Muscle of back (tissue), 3 donors: ENCODE measurements at regions not wholly inside any gene's neighbourhood (a gene's known extent, or its start where the extent isn't known, plus 50 kb on each side); places are given as distances from the start of the nearest gene placed in this dataset.
"Not testable (repeated sequence)": the region's sequence is repeated elsewhere in the genome, so short reads cannot be mapped to it uniquely, and the experiment has no call there.

Source experiments
- DNase-seq, 3 donors: peaks; one replicate each; pipeline versions ENCODE4 v3.0.0 to v3.0.0-alpha.2; 2013

GRCh38 chr5:87105577-87105976 lies 162.1 kb upstream of the RASA1 start:
- DNase-seq = no peak

- no peak for DNase-seq
Observed at GRCh38 chr5:87109746-87110145, 157.9 kb upstream of the RASA1 start.

GRCh38 chr5:87110721-87111120 lies 157.0 kb upstream of the RASA1 start:
- no peak for DNase-seq

- DNase-seq = peak in 1 of 3 donors; percentile 76
Observed at GRCh38 chr5:87113861-87114260, 153.8 kb upstream of the RASA1 start.

GRCh38 chr5:87114631-87115030 lies 153.1 kb upstream of the RASA1 start:
- no peak for DNase-seq

GRCh38 chr5:87115839-87116364 lies 151.8 kb upstream of the RASA1 start:
- no peak for DNase-seq

- DNase-seq = no peak
Observed at GRCh38 chr5:87116825-87117512, 150.7 kb upstream of the RASA1 start.

- no peak for DNase-seq
Observed at GRCh38 chr5:87119588-87119987, 148.1 kb upstream of the RASA1 start.

GRCh38 chr5:87120518-87121303 lies 147.0 kb upstream of the RASA1 start:
- DNase-seq = peak in 1 of 3 donors; percentile 85

GRCh38 chr5:87121304-87122150 lies 146.2 kb upstream of the RASA1 start:
- peak in 1 of 3 donors; percentile 65 for DNase-seq

GRCh38 chr5:87122151-87122977 lies 145.3 kb upstream of the RASA1 start:
- DNase-seq = no peak

GRCh38 chr5:87125766-87126165 lies 141.9 kb upstream of the RASA1 start:
- no peak for DNase-seq

- DNase-seq = no peak
Observed at GRCh38 chr5:87126869-87127268, 140.8 kb upstream of the RASA1 start.

GRCh38 chr5:87127426-87127825 lies 140.3 kb upstream of the RASA1 start:
- peak in 1 of 3 donors; percentile 59 for DNase-seq

GRCh38 chr5:87127956-87128687 lies 139.6 kb upstream of the RASA1 start:
- no peak for DNase-seq

- no peak for DNase-seq
Observed at GRCh38 chr5:87129046-87129445, 138.6 kb upstream of the RASA1 start.

- no peak for DNase-seq
Observed at GRCh38 chr5:87132696-87133095, 135.0 kb upstream of the RASA1 start.

GRCh38 chr5:87134513-87134912 lies 133.2 kb upstream of the RASA1 start:
- not testable (repeated sequence) for DNase-seq

GRCh38 chr5:87136096-87136495 lies 131.6 kb upstream of the RASA1 start:
- no peak for DNase-seq

GRCh38 chr5:87136733-87137132 lies 130.9 kb upstream of the RASA1 start:
- no peak for DNase-seq
